Nephron (organoid): ENCODE measurements at regions not wholly inside any gene's neighbourhood (a gene's known extent, or its start where the extent isn't known, plus 50 kb on each side); places are given as distances from the start of the nearest gene placed in this dataset.

ENCODE experiments used
- H3K27ac Mint-ChIP-seq, 3 experiments: 2 replicates each; pipeline ENCODE4 v1.8.0; 2020; ENCODE audit warnings: mixed read lengths in 3 of 3, mild to moderate bottlenecking in 2 of 3, moderate library complexity in 1 of 3
- H3K27me3 Mint-ChIP-seq: 2 replicates; pipeline ENCODE4 v1.8.0; 2021; ENCODE audit warnings: low read depth, mild to moderate bottlenecking, moderate library complexity, mixed read lengths
- H3K36me3 Mint-ChIP-seq: 2 replicates; pipeline ENCODE4 v1.8.0; 2020; ENCODE audit warnings: low read depth, mixed read lengths
- H3K4me1 Mint-ChIP-seq: 2 replicates; pipeline ENCODE4 v1.8.0; 2020; ENCODE audit warnings: mixed read lengths
- H3K4me3 Mint-ChIP-seq, 3 experiments: 2 replicates each; pipeline ENCODE4 v1.8.0; 2020; ENCODE audit warnings: mild to moderate bottlenecking in 3 of 3, mixed read lengths in 3 of 3, moderate library complexity in 2 of 3
- H3K9me3 Mint-ChIP-seq: 2 replicates; pipeline ENCODE4 v1.8.0; 2020; ENCODE audit warnings: mixed read lengths
- CTCF ChIP-seq, 3 experiments: fragments of 200-600 bp; sonication (generic); IDR thresholded peaks; one replicate each; pipeline ENCODE4 v1.5.0; 2021; ENCODE audit warnings: antibody characterized with exemption in 3 of 3; ENCODE audit not compliant: unreplicated experiment in 3 of 3

- Mint-ChIP-seq H3K4me3 (no peak overlapping the region), H3K4me1 (no peaks in the 10 kb centered on the region), H3K27ac (no peak overlapping the region), H3K9me3 (no peaks in the 10 kb centered on the region), H3K36me3 (no peaks in the 10 kb centered on the region), H3K27me3 (peaks cover 9% of the 10 kb centered on the region)
- TF ChIP-seq CTCF (IDR thresholded peaks at IDR 0.05; ENCODE audit: unreplicated experiment in 3 of 3): no peak
These were observed 107.7 kb upstream of the NFE2L3 start for GRCh38 chr7:26044320-26044719.

GRCh38 chr7:26046150-26046549 is 105.8 kb upstream of the NFE2L3 start:
- Mint-ChIP-seq H3K27me3 (peaks cover 8% of the 10 kb centered on the region), H3K27ac (no peak overlapping the region), H3K36me3 (no peaks in the 10 kb centered on the region), H3K9me3 (no peaks in the 10 kb centered on the region), H3K4me1 (no peaks in the 10 kb centered on the region), H3K4me3 (no peak overlapping the region)
- no peak for TF ChIP-seq CTCF (IDR thresholded peaks at IDR 0.05; ENCODE audit: unreplicated experiment in 3 of 3)

GRCh38 chr7:26046878-26047277 is 105.1 kb upstream of the NFE2L3 start:
- no peaks in the 10 kb centered on the region for H3K36me3 Mint-ChIP-seq
- H3K4me1 Mint-ChIP-seq: no peaks in the 10 kb centered on the region
- no peak overlapping the region for H3K4me3 Mint-ChIP-seq
- H3K9me3 Mint-ChIP-seq: peaks cover 6% of the 10 kb centered on the region
- no peak for TF ChIP-seq CTCF (IDR thresholded peaks at IDR 0.05; ENCODE audit: unreplicated experiment in 3 of 3)
- peaks cover 4% of the 10 kb centered on the region for H3K27me3 Mint-ChIP-seq
- H3K27ac Mint-ChIP-seq: no peak overlapping the region

GRCh38 chr7:26048663-26049062 is 103.3 kb upstream of the NFE2L3 start:
- H3K4me3 Mint-ChIP-seq: no peak overlapping the region
- TF ChIP-seq CTCF (IDR thresholded peaks at IDR 0.05; ENCODE audit: unreplicated experiment in 3 of 3): no peak
- H3K27me3 Mint-ChIP-seq: peaks cover 4% of the 10 kb centered on the region
- H3K4me1 Mint-ChIP-seq: no peaks in the 10 kb centered on the region
- no peak overlapping the region for H3K27ac Mint-ChIP-seq
- no peaks in the 10 kb centered on the region for H3K36me3 Mint-ChIP-seq
- peaks cover 6% of the 10 kb centered on the region for H3K9me3 Mint-ChIP-seq

GRCh38 chr7:26049081-26049480 is 102.9 kb upstream of the NFE2L3 start:
- Mint-ChIP-seq H3K4me3 (no peak overlapping the region), H3K27me3 (peaks cover 4% of the 10 kb centered on the region), H3K27ac (no peak overlapping the region), H3K9me3 (peaks cover 6% of the 10 kb centered on the region), H3K36me3 (no peaks in the 10 kb centered on the region), H3K4me1 (no peaks in the 10 kb centered on the region)
- no peak for TF ChIP-seq CTCF (IDR thresholded peaks at IDR 0.05; ENCODE audit: unreplicated experiment in 3 of 3)

- no peaks in the 10 kb centered on the region for H3K4me1 Mint-ChIP-seq
- peaks cover 10% of the 10 kb centered on the region for H3K9me3 Mint-ChIP-seq
- H3K27ac Mint-ChIP-seq: no peak overlapping the region
- no peak for TF ChIP-seq CTCF (IDR thresholded peaks at IDR 0.05; ENCODE audit: unreplicated experiment in 3 of 3)
- H3K4me3 Mint-ChIP-seq: no peak overlapping the region
- H3K27me3 Mint-ChIP-seq: peaks cover 4% of the 10 kb centered on the region
- no peaks in the 10 kb centered on the region for H3K36me3 Mint-ChIP-seq
These were observed 101.0 kb upstream of the NFE2L3 start for GRCh38 chr7:26051021-26051420.
